Activated T-cell treated with anti-CD3 and anti-CD28 coated beads, Interleukin-2, amount 50 U/mL, for 72 hours (primary cell): ENCODE measurements at regions not wholly inside any gene's neighbourhood (a gene's known extent, or its start where the extent isn't known, plus 50 kb on each side); places are given as distances from the start of the nearest gene placed in this dataset.
"Not testable (repeated sequence)": the region's sequence is repeated elsewhere in the genome, so short reads cannot be mapped to it uniquely, and the experiment has no call there.

Experiments used
- ATAC-seq, 2 donors: fragments of 150-1000 bp; cut with Tn5 transposase; replicated peaks in 1 of 2; 2 replicates each; pipeline ENCODE4 v1.10.0; 2021; ENCODE audit warnings: moderate library complexity in 2 of 2, mild to moderate bottlenecking in 1 of 2
- DNase-seq, 2 donors: peaks; one replicate each; pipeline ENCODE4 v3.0.0; 2021 to 2022; ENCODE audit warnings: mixed read lengths in 1 of 2
- H3K27ac Mint-ChIP-seq: one replicate; pipeline ENCODE4 v1.8.0; 2022; ENCODE audit warnings: mild to moderate bottlenecking, moderate library complexity, mixed read lengths
- H3K27me3 Mint-ChIP-seq: one replicate; pipeline ENCODE4 v1.8.0; 2022; ENCODE audit warnings: low read depth, mixed read lengths
- H3K36me3 Mint-ChIP-seq, 2 donors: one replicate each; pipeline ENCODE4 v1.8.0; 2022; ENCODE audit warnings: mixed read lengths in 2 of 2, mild to moderate bottlenecking in 1 of 2; ENCODE audit not compliant: insufficient read depth in 2 of 2
- H3K4me1 Mint-ChIP-seq: one replicate; pipeline ENCODE4 v1.8.0; 2022; ENCODE audit warnings: low read depth, mixed read lengths
- H3K4me3 Mint-ChIP-seq, 2 donors: one replicate each; pipeline ENCODE4 v1.8.0; 2022; ENCODE audit warnings: mild to moderate bottlenecking in 2 of 2, mixed read lengths in 2 of 2, moderate library complexity in 2 of 2
- H3K9me3 Mint-ChIP-seq, 2 donors: one replicate each; pipeline ENCODE4 v1.8.0; 2022; ENCODE audit warnings: mixed read lengths in 2 of 2

GRCh38 chr13:70795484-70795883, 687.2 kb upstream of the KLHL1 start:
- Mint-ChIP-seq H3K36me3 (no peaks in the 10 kb centered on the region), H3K27ac (no peak overlapping the region), H3K4me3 (no peak overlapping the region), H3K27me3 (no peaks in the 10 kb centered on the region), H3K4me1 (no peaks in the 10 kb centered on the region), H3K9me3 (no peaks in the 10 kb centered on the region)
- ATAC-seq (no peak), DNase-seq (no peak)

DNA sequence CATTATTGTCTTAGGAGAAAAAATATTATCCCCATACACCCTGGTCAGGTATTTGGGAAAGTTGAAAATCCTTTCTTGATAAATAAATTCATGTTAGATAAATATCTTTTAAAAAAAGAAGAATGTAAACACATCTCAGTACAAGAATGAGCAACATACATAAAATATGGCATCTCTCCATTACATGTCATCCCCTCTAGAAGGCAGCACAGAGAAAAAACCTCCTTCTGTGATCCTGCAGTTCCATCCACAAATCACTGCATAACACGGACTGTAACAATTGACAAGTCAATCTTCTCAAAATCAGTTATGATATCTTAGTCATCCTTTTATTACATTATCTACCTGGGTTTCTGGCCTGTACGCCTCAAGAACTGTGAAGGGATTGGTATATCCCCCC, 683.9 kb upstream of the KLHL1 start:
- H3K36me3 Mint-ChIP-seq: no peaks in the 10 kb centered on the region
- ATAC-seq (no peak), DNase-seq (no peak)
- peaks cover 0 to 3% of the 10 kb centered on the region in 2 donors for H3K9me3 Mint-ChIP-seq
- no peak overlapping the region for H3K4me3 Mint-ChIP-seq
- H3K27ac Mint-ChIP-seq: no peak overlapping the region
- H3K4me1 Mint-ChIP-seq: no peaks in the 10 kb centered on the region
- no peaks in the 10 kb centered on the region for H3K27me3 Mint-ChIP-seq

GRCh38 chr13:70789751-70790150, 681.5 kb upstream of the KLHL1 start:
- ATAC-seq (no peak), DNase-seq (no peak)
- no peak overlapping the region for H3K4me3 Mint-ChIP-seq
- no peaks in the 10 kb centered on the region for H3K27me3 Mint-ChIP-seq
- H3K9me3 Mint-ChIP-seq: peaks cover 0 to 3% of the 10 kb centered on the region in 2 donors
- H3K36me3 Mint-ChIP-seq: no peaks in the 10 kb centered on the region
- H3K27ac Mint-ChIP-seq: no peak overlapping the region
- no peaks in the 10 kb centered on the region for H3K4me1 Mint-ChIP-seq

GRCh38 chr13:70788074-70788473, 679.8 kb upstream of the KLHL1 start:
- H3K9me3 Mint-ChIP-seq: peaks cover 0 to 3% of the 10 kb centered on the region in 2 donors
- no peaks in the 10 kb centered on the region for H3K4me1 Mint-ChIP-seq
- H3K27me3 Mint-ChIP-seq: no peaks in the 10 kb centered on the region
- no peak overlapping the region for H3K27ac Mint-ChIP-seq
- H3K4me3 Mint-ChIP-seq: no peak overlapping the region
- DNase-seq (no peak), ATAC-seq (no peak)
- H3K36me3 Mint-ChIP-seq: no peaks in the 10 kb centered on the region

DNA sequence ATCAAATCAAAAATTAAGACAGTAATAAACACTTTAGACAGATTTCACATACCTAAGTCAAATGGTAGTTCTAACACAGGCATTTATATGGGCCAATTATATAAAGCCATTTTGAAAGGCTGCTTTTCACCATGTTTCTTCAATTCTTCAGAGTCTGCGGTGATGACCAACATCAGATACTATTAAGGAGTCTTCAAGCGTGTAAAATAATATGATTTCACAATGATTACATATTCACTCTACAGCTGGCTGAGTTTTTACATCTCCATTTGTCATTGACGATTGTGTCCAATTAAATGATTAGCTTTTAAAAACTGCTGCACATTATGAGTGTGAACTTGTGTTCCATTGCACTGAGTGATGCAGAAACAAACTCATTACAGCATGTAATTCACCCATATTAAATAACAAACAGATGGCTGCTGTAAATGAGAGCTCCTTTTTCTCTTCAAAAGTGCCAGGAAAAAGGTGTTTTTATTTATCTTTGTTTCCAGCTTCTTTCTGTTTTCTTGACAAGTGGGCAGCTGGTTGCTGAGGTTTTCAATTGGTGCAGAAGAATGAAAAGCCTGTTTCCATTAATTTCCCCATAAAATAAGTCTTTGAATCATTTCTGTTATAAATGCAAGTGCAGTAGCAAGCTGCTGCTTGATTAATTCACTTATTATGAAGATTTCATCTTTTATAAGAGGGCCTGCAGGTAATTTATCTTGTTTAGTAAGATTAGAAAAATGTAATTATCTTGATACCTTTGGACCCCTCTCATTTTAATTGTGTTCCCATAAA, 676.1 kb upstream of the KLHL1 start:
- no peaks in the 10 kb centered on the region for H3K36me3 Mint-ChIP-seq
- peaks cover 0 to 5% of the 10 kb centered on the region in 2 donors for H3K9me3 Mint-ChIP-seq
- H3K4me3 Mint-ChIP-seq: no peak overlapping the region
- no peaks in the 10 kb centered on the region for H3K4me1 Mint-ChIP-seq
- H3K27me3 Mint-ChIP-seq: no peaks in the 10 kb centered on the region
- H3K27ac Mint-ChIP-seq: no peak overlapping the region
- no peak for ATAC-seq
- no peak for DNase-seq

GRCh38 chr13:70769817-70770216, 661.6 kb upstream of the KLHL1 start:
- H3K9me3 Mint-ChIP-seq: peaks cover 0 to 2% of the 10 kb centered on the region in 2 donors
- H3K4me3 Mint-ChIP-seq: no peak overlapping the region
- no peak overlapping the region for H3K27ac Mint-ChIP-seq
- ATAC-seq (no peak), DNase-seq (no peak)
- no peaks in the 10 kb centered on the region for H3K27me3 Mint-ChIP-seq
- H3K4me1 Mint-ChIP-seq: no peaks in the 10 kb centered on the region
- no peaks in the 10 kb centered on the region for H3K36me3 Mint-ChIP-seq

- Mint-ChIP-seq H3K27me3 (no peaks in the 10 kb centered on the region), H3K4me3 (no peak overlapping the region), H3K36me3 (no peaks in the 10 kb centered on the region), H3K9me3 (peaks cover 0 to 4% of the 10 kb centered on the region in 2 donors), H3K27ac (no peak overlapping the region), H3K4me1 (no peaks in the 10 kb centered on the region)
- DNase-seq: no peak
- ATAC-seq: no peak
Observed at GRCh38 chr13:70758932-70759331, 650.7 kb upstream of the KLHL1 start.

- ATAC-seq (no peak), DNase-seq (no peak)
- no peaks in the 10 kb centered on the region for H3K4me1 Mint-ChIP-seq
- H3K36me3 Mint-ChIP-seq: no peaks in the 10 kb centered on the region
- no peak overlapping the region for H3K27ac Mint-ChIP-seq
- no peak overlapping the region for H3K4me3 Mint-ChIP-seq
- H3K27me3 Mint-ChIP-seq: no peaks in the 10 kb centered on the region
- peaks cover 6 to 7% of the 10 kb centered on the region in 2 donors for H3K9me3 Mint-ChIP-seq
Observed at GRCh38 chr13:70756088-70756487, 647.8 kb upstream of the KLHL1 start.

DNA sequence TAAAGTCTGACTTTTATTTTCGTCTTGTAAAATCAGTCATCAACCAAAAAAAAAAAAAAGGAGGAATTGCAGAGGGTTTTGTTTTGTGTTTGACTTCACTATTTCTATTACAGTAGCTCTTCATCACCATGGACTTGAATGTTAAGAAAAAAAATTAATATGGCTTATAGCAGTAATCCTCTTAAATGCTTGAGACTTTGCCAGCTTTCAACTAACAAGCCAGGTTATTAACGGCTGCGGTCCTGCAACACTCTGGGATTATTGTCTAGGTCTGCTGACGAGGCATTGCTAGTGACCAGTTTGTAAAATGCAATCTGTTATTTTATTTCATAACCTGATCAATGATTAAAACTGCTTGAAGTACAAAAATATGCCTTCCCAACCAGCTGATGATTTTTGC, 647.2 kb upstream of the KLHL1 start:
- no peak for DNase-seq
- H3K9me3 Mint-ChIP-seq: peaks cover 6 to 7% of the 10 kb centered on the region in 2 donors
- ATAC-seq: no peak
- no peaks in the 10 kb centered on the region for H3K4me1 Mint-ChIP-seq
- H3K4me3 Mint-ChIP-seq: no peak overlapping the region
- no peaks in the 10 kb centered on the region for H3K36me3 Mint-ChIP-seq
- H3K27ac Mint-ChIP-seq: no peak overlapping the region
- H3K27me3 Mint-ChIP-seq: no peaks in the 10 kb centered on the region

DNA sequence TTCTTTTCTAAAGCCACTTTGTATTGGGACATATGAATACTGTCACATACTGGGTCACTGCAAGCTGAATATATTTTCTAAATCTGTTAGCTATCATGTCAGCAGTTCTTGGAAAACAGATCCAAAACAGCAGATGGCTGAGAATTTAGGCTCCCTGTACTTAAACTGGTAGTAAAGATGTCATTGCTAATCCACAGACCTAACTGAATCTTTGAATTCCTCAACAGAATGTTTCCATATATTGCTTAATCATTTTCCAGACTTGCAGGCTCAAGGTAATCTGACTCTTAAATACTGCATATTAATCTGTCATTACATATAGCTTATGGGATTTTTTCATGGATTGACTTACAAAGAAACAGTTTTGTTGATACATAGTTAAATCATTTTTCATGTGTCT, 639.0 kb upstream of the KLHL1 start:
- DNase-seq: no peak
- no peak for ATAC-seq
- Mint-ChIP-seq H3K27me3 (no peaks in the 10 kb centered on the region), H3K4me3 (no peak overlapping the region), H3K27ac (no peak overlapping the region), H3K36me3 (peaks cover 0 to 2% of the 10 kb centered on the region in 2 donors), H3K9me3 (peaks cover 3 to 8% of the 10 kb centered on the region in 2 donors), H3K4me1 (no peaks in the 10 kb centered on the region)

- not testable (repeated sequence) for DNase-seq, H3K27ac Mint-ChIP-seq, ATAC-seq, H3K36me3 Mint-ChIP-seq, H3K9me3 Mint-ChIP-seq, H3K27me3 Mint-ChIP-seq, H3K4me1 Mint-ChIP-seq, H3K4me3 Mint-ChIP-seq
Observed at GRCh38 chr13:70746469-70746868, 638.2 kb upstream of the KLHL1 start.

DNA sequence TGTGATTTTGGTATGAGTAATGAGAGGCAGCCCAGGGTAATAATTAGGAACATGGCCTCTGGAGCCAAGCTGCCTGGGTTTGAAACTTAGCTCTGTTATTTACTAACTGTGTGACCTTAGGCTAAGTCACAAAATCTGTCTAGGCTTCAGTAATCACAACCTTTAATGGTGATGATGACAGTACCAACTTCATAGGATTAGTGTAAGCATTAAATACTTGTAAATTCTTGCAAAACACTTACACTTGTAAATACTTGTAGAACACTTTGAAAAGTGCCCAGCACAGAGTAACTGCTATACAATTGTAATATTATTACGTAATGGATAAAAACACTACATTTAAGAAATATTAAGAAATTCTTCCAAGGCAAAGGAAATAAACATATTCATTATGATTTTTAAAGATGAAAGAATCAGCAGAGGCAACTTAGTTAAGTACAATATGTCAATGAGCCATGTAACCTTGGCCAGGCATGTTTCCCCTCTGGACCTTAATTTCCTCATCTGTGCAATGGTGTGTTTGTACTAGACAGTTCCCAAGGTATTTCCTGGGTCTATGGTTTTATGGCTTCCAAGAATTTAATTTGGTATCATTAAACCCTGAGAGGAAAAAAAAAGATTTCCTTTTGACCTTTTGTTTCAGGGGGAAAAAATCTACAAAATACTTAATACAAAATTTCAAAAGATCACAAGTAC, 628.5 kb upstream of the KLHL1 start:
- no peak overlapping the region for H3K4me3 Mint-ChIP-seq
- ATAC-seq (no peak), DNase-seq (no peak)
- no peaks in the 10 kb centered on the region for H3K36me3 Mint-ChIP-seq
- H3K27ac Mint-ChIP-seq: no peak overlapping the region
- peaks cover 0 to 5% of the 10 kb centered on the region in 2 donors for H3K9me3 Mint-ChIP-seq
- H3K4me1 Mint-ChIP-seq: no peaks in the 10 kb centered on the region
- no peaks in the 10 kb centered on the region for H3K27me3 Mint-ChIP-seq

DNA sequence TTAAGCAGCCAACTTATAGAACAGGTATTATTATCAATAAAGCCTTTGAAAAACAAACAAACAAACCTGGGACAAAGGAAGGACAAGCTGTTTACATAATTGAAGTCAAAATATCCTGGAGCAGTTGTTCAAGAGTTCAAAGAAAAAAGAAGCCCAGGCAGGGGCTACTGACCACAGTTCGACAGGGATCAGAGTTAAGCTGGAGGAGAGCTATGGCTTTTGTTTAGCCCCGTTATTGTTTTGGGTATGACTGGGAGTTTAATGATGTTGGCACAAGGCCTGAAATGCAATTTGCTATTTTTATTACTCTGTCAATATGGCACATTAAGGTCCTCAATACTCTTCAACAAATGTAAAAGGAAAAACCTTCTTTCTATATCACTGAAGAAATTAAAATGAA, 624.4 kb upstream of the KLHL1 start:
- Mint-ChIP-seq H3K4me3 (no peak overlapping the region), H3K27ac (no peak overlapping the region), H3K36me3 (no peaks in the 10 kb centered on the region), H3K4me1 (no peaks in the 10 kb centered on the region), H3K9me3 (peaks cover 0 to 3% of the 10 kb centered on the region in 2 donors), H3K27me3 (no peaks in the 10 kb centered on the region)
- ATAC-seq: no peak
- DNase-seq: no peak

- H3K36me3 Mint-ChIP-seq: no peaks in the 10 kb centered on the region
- H3K27me3 Mint-ChIP-seq: no peaks in the 10 kb centered on the region
- ATAC-seq (no peak), DNase-seq (no peak)
- peaks cover 2% of the 10 kb centered on the region in 2 donors for H3K9me3 Mint-ChIP-seq
- no peak overlapping the region for H3K27ac Mint-ChIP-seq
- H3K4me3 Mint-ChIP-seq: no peak overlapping the region
- no peaks in the 10 kb centered on the region for H3K4me1 Mint-ChIP-seq
Observed at GRCh38 chr13:70729369-70729768, 621.1 kb upstream of the KLHL1 start.
